ENCODE measurements at regions not wholly inside any gene's neighbourhood (a gene's known extent, or its start where the extent isn't known, plus 50 kb on each side); places are given as distances from the start of the nearest gene placed in this dataset.

- DNase-seq (ENCODE audit: low read depth in 2 of 2), result no peak
Observed at GRCh38 chr7:136665878-136666509, 202.5 kb upstream of the CHRM2 start.

GRCh38 chr7:136664537-136664936, 203.9 kb upstream of the CHRM2 start:
- no peak for DNase-seq (ENCODE audit: low read depth in 2 of 2)

GRCh38 chr7:136657482-136657921, 210.9 kb upstream of the CHRM2 start:
- no peak for DNase-seq (ENCODE audit: low read depth in 2 of 2)

GRCh38 chr7:136656516-136656915, 211.9 kb upstream of the CHRM2 start:
- DNase-seq (ENCODE audit: low read depth in 2 of 2), result no peak

GRCh38 chr7:136655414-136655813, 213.0 kb upstream of the CHRM2 start:
- no peak for DNase-seq (ENCODE audit: low read depth in 2 of 2)

- no peak for DNase-seq (ENCODE audit: low read depth in 2 of 2)
Observed at GRCh38 chr7:136654406-136654805, 214.0 kb upstream of the CHRM2 start.

GRCh38 chr7:136652635-136653370, 215.6 kb upstream of the CHRM2 start:
- DNase-seq (ENCODE audit: low read depth in 2 of 2), result no peak

GRCh38 chr7:136640977-136641376, 227.5 kb upstream of the CHRM2 start:
- DNase-seq (ENCODE audit: low read depth in 2 of 2), result no peak

- DNase-seq (ENCODE audit: low read depth in 2 of 2), result no peak
Observed at GRCh38 chr7:136637813-136638212, 230.6 kb upstream of the CHRM2 start.

GRCh38 chr7:136635751-136636150, 232.7 kb upstream of the CHRM2 start:
- DNase-seq (ENCODE audit: low read depth in 2 of 2), result no peak

GRCh38 chr7:136618818-136619217, 249.6 kb upstream of the CHRM2 start:
- DNase-seq (ENCODE audit: low read depth in 2 of 2), result no peak

- DNase-seq (ENCODE audit: low read depth in 2 of 2), result no peak
Observed at GRCh38 chr7:136617176-136617575, 251.3 kb upstream of the CHRM2 start.

GRCh38 chr7:136605532-136606329, 262.7 kb upstream of the CHRM2 start:
- DNase-seq (ENCODE audit: low read depth in 2 of 2), result no peak

GRCh38 chr7:136601772-136602171, 266.7 kb upstream of the CHRM2 start:
- DNase-seq (ENCODE audit: low read depth in 2 of 2), result no peak

GRCh38 chr7:136600475-136600874, 268.0 kb upstream of the CHRM2 start:
- no peak for DNase-seq (ENCODE audit: low read depth in 2 of 2)

- DNase-seq (ENCODE audit: low read depth in 2 of 2), result no peak
Observed at GRCh38 chr7:136594739-136595144, 273.7 kb upstream of the CHRM2 start.

- no peak for DNase-seq (ENCODE audit: low read depth in 2 of 2)
Observed at GRCh38 chr7:136588216-136588615, 280.2 kb upstream of the CHRM2 start.

- no peak for DNase-seq (ENCODE audit: low read depth in 2 of 2)
Observed at GRCh38 chr7:136585954-136586670, 282.3 kb upstream of the CHRM2 start.

GRCh38 chr7:136566491-136566890, 302.0 kb upstream of the CHRM2 start:
- no peak for DNase-seq (ENCODE audit: low read depth in 2 of 2)

- no peak for DNase-seq (ENCODE audit: low read depth in 2 of 2)
Observed at GRCh38 chr7:136555933-136556332, 312.5 kb upstream of the CHRM2 start.

- no peak for DNase-seq (ENCODE audit: low read depth in 2 of 2)
Observed at GRCh38 chr7:136551618-136552017, 316.8 kb upstream of the CHRM2 start.

- no peak for DNase-seq (ENCODE audit: low read depth in 2 of 2)
Observed at GRCh38 chr7:136549756-136550155, 318.7 kb upstream of the CHRM2 start.
